ENCODE measurements at regions not wholly inside any gene's neighbourhood (a gene's known extent, or its start where the extent isn't known, plus 50 kb on each side); places are given as distances from the start of the nearest gene placed in this dataset.

DNA sequence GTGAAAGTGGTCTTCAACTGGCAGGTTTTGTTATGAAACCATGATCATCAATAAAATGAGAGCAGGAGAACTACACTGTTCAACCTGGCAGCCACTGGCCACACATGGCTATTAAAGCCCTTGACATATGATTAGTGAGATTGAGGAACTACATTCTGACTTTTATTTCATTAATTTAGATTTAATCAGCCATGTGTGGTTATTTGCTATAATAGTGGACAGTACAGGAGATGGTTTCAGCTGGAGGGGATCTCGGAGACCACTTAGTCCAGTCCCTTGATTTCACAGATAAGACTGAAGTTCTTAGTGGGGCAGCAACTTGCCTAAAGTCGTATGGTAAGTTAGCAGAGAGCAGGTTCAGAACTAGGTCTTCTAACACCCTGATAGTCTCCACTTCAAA is 111.7 kb upstream of the BMPER start:
- TF ChIP-seq, protein P1, sequence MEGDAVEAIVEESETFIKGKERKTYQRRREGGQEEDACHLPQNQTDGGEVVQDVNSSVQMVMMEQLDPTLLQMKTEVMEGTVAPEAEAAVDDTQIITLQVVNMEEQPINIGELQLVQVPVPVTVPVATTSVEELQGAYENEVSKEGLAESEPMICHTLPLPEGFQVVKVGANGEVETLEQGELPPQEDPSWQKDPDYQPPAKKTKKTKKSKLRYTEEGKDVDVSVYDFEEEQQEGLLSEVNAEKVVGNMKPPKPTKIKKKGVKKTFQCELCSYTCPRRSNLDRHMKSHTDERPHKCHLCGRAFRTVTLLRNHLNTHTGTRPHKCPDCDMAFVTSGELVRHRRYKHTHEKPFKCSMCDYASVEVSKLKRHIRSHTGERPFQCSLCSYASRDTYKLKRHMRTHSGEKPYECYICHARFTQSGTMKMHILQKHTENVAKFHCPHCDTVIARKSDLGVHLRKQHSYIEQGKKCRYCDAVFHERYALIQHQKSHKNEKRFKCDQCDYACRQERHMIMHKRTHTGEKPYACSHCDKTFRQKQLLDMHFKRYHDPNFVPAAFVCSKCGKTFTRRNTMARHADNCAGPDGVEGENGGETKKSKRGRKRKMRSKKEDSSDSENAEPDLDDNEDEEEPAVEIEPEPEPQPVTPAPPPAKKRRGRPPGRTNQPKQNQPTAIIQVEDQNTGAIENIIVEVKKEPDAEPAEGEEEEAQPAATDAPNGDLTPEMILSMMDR (IDR thresholded peaks at IDR 0.05; ENCODE audit: low read depth, low read length): no peak
- no peak for TF ChIP-seq POLR2A (IDR thresholded peaks at IDR 0.05; ENCODE audit: extremely low read depth, insufficient read length)
- TF ChIP-seq, protein P2, sequence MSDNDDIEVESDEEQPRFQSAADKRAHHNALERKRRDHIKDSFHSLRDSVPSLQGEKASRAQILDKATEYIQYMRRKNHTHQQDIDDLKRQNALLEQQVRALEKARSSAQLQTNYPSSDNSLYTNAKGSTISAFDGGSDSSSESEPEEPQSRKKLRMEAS (IDR thresholded peaks at IDR 0.05; ENCODE audit: low read depth, low read length): no peak

Measured in NB4 (cell line).